Peyer's patch (tissue), 4 donors: ENCODE measurements at regions not wholly inside any gene's neighbourhood (a gene's known extent, or its start where the extent isn't known, plus 50 kb on each side); places are given as distances from the start of the nearest gene placed in this dataset.

Experiments used
- DNase-seq, 3 donors: peaks; one replicate each; pipeline ENCODE4 v3.0.0-alpha.2; 2017 to 2019
- H3K27ac ChIP-seq, 4 donors: fragments of 200-600 bp; sonication (generic); one replicate each; pipeline ENCODE4 v1.5.1; 2016 to 2019
- H3K27me3 ChIP-seq, 2 donors: fragments of 200-600 bp; sonication (generic); one replicate each; pipeline ENCODE4 v1.5.1; 2019
- H3K36me3 ChIP-seq, 3 donors: fragments of 200-600 bp; sonication (generic); one replicate each; pipeline ENCODE4 v1.5.1; 2016 to 2019
- H3K4me1 ChIP-seq, 4 donors: fragments of 200-600 bp; sonication (generic); one replicate each; pipeline ENCODE4 v1.5.1; 2016 to 2019
- H3K4me3 ChIP-seq, 4 donors: fragments of 200-600 bp; sonication (generic); 1 replicate in 3 of 4; 2 replicates in 1 of 4; pipeline ENCODE4 v1.5.1; 2016 to 2019; ENCODE audit warnings: mild to moderate bottlenecking in 1 of 4
- H3K9me3 ChIP-seq, 4 donors: fragments of 200-600 bp; sonication (generic); one replicate each; pipeline ENCODE4 v1.5.1; 2016 to 2019; ENCODE audit warnings: mild to moderate bottlenecking in 1 of 4
- POLR2A ChIP-seq, 2 donors: fragments of 450-650 bp; IDR thresholded peaks; one replicate each; pipeline ENCODE4 v1.5.1; 2017; ENCODE audit warnings: antibody characterized with exemption in 2 of 2, mild to moderate bottlenecking in 2 of 2, moderate library complexity in 2 of 2
- TF ChIP-seq, protein P1 (sequence below), 6 experiments: fragments of 450-650 bp in 4 of 6; fragments of 200-600 bp in 2 of 6; sonication (generic) in 1 of 6; IDR thresholded peaks; one replicate each; pipeline ENCODE4 v1.5.1; 2017 to 2019; ENCODE audit warnings: antibody characterized with exemption in 6 of 6, mild to moderate bottlenecking in 3 of 6, moderate library complexity in 1 of 6

DNA sequence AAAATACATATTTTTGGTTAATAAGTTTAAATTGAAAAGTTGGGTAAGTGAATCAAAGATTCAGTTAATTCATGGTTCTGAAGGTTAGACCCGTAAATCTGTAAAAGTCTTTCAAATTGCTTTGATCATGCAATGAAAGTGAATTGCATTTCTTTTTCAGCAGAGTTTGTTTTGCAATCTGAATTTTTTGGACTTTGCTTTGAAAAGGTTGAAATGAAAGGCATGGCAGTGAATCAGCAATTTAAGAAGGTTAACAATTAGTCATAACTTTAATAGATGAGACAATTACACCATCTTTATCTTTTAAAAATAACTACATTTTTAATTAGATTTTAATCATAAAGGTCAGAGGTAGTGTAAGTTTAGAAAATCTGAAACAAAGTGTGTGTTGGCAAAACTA is 310.9 kb upstream of the KCNJ16 start:
- TF ChIP-seq, protein P1, sequence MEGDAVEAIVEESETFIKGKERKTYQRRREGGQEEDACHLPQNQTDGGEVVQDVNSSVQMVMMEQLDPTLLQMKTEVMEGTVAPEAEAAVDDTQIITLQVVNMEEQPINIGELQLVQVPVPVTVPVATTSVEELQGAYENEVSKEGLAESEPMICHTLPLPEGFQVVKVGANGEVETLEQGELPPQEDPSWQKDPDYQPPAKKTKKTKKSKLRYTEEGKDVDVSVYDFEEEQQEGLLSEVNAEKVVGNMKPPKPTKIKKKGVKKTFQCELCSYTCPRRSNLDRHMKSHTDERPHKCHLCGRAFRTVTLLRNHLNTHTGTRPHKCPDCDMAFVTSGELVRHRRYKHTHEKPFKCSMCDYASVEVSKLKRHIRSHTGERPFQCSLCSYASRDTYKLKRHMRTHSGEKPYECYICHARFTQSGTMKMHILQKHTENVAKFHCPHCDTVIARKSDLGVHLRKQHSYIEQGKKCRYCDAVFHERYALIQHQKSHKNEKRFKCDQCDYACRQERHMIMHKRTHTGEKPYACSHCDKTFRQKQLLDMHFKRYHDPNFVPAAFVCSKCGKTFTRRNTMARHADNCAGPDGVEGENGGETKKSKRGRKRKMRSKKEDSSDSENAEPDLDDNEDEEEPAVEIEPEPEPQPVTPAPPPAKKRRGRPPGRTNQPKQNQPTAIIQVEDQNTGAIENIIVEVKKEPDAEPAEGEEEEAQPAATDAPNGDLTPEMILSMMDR (IDR thresholded peaks at IDR 0.05): no peak
- no peak for TF ChIP-seq POLR2A (IDR thresholded peaks at IDR 0.05)
- Histone ChIP-seq H3K27me3 (no peaks in the 10 kb centered on the region), H3K4me1 (no peaks in the 10 kb centered on the region), H3K27ac (no peak overlapping the region), H3K9me3 (no peaks in the 10 kb centered on the region), H3K4me3 (no peak overlapping the region), H3K36me3 (no peaks in the 10 kb centered on the region)
- no peak for DNase-seq

DNA sequence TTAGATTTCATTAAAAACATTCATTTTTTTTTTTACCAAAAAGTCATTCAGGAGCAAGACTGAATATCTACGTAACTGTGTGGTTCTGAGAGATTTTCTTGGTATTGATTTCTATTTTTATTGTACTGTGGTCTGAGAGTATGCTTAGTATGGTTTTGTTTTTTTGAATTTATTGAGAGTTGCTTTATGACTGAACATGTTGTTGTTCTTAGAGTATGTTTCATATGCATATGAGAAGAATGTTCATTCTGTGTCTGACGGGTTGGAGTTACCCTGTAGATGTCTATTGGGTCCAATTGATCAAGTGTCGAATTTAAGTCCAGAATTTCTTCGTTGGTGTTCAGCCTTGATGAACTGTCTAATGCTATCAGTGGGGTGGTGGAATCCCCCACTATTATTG is 306.0 kb upstream of the KCNJ16 start:
- Histone ChIP-seq H3K9me3 (no peaks in the 10 kb centered on the region), H3K36me3 (no peaks in the 10 kb centered on the region), H3K27ac (no peak overlapping the region), H3K4me1 (no peaks in the 10 kb centered on the region), H3K4me3 (no peak overlapping the region), H3K27me3 (no peaks in the 10 kb centered on the region)
- DNase-seq: no peak
- TF ChIP-seq, protein P1 (IDR thresholded peaks at IDR 0.05): no peak

DNA sequence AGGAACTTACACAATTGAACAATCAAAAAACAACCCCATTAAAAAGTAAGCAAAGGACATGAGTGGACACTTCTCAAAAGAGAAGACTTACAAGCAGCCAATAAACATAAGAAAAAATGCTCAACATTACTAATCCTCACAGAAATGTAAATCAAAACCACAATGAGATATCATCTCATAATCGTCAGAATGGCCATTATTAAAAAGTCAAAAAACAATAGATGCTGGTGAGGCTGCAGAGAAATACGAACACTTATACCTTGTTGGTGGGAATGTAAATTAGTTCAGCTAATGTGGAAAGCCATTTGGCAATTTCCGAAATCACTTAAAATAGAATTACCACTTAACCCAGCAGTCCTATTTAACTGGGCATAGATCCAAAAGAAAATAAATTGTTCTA is 301.9 kb upstream of the KCNJ16 start:
- DNase-seq: no peak

DNA sequence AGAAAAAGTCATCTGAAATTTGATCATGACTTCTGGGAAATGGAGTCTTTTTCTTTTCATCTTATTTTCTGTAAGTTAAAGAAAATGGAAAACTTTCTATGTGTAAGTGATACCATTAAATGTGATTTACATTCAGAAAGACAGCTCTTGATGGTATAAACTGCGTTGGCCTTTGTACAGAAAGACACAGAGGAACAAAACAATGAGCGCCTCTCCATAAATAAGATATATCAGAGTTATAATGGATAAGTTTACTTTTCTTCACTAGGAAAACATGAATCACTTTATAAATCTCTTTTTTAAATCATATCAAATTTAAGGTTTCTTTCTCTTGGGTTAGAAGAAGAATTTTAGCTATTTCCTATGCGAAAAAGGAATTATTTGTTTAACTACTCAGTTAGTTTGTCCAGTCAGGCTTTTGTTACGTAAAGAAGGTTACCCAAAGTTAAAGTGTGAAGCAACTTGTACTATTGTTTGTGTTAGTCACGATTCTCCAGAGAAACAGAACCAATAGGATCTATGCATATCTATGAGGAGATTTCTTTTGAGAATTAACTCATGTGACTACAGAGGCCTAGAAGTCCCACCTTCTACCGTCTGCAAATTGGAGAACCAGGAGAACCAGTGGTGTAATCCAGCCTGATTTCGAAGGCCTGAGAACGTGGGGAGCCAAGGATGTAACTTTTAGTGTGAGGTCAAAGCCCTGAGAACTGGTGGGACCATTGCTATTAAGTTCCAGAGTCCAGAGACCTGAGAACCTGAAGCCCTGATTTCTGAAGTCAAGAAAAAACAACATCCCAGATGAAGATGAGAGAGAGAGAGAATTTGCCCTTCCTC is 295.4 kb upstream of the KCNJ16 start:
- DNase-seq: no peak
- TF ChIP-seq POLR2A (IDR thresholded peaks at IDR 0.05): no peak
- TF ChIP-seq, protein P1 (IDR thresholded peaks at IDR 0.05): no peak

More for the DNA sequence above, 301.9 kb upstream of the KCNJ16 start:
- no peak overlapping the region for H3K4me3 ChIP-seq
- H3K27me3 ChIP-seq: no peaks in the 10 kb centered on the region
- no peaks in the 10 kb centered on the region for H3K9me3 ChIP-seq
- no peaks in the 10 kb centered on the region for H3K4me1 ChIP-seq
- TF ChIP-seq POLR2A (IDR thresholded peaks at IDR 0.05): no peak
- TF ChIP-seq, protein P1 (IDR thresholded peaks at IDR 0.05): no peak
- no peak overlapping the region for H3K27ac ChIP-seq
- no peaks in the 10 kb centered on the region for H3K36me3 ChIP-seq

DNA sequence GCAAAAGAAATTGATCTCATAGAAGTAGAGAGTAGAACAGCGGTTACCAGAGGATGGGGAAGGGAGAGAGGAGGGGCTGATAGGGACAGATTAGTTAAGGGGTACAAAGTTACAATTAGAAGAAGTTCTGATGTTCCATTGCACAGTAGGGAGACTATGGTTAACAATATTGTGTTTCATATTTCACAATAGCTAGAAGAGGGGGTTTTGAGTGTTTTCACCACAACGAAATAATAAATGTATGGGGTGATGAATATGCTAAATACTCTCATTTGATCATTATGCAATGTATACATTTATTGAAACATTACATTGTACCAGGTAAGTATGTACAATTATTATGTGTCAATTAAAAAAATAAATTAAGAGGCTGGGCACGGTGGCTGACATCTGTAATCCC is 291.2 kb upstream of the KCNJ16 start:
- Histone ChIP-seq H3K27ac (no peak overlapping the region), H3K27me3 (no peaks in the 10 kb centered on the region), H3K4me1 (no peaks in the 10 kb centered on the region), H3K9me3 (no peaks in the 10 kb centered on the region), H3K36me3 (no peaks in the 10 kb centered on the region), H3K4me3 (no peak overlapping the region)
- TF ChIP-seq POLR2A (IDR thresholded peaks at IDR 0.05): no peak
- TF ChIP-seq, protein P1 (IDR thresholded peaks at IDR 0.05): no peak
- DNase-seq: no peak

More for the DNA sequence above, 295.4 kb upstream of the KCNJ16 start:
- Histone ChIP-seq H3K4me3 (no peak overlapping the region), H3K9me3 (no peaks in the 10 kb centered on the region), H3K27ac (no peak overlapping the region), H3K36me3 (no peaks in the 10 kb centered on the region), H3K4me1 (no peaks in the 10 kb centered on the region), H3K27me3 (no peaks in the 10 kb centered on the region)
